ENCODE measurements at regions not wholly inside any gene's neighbourhood (a gene's known extent, or its start where the extent isn't known, plus 50 kb on each side); places are given as distances from the start of the nearest gene placed in this dataset.

DNA sequence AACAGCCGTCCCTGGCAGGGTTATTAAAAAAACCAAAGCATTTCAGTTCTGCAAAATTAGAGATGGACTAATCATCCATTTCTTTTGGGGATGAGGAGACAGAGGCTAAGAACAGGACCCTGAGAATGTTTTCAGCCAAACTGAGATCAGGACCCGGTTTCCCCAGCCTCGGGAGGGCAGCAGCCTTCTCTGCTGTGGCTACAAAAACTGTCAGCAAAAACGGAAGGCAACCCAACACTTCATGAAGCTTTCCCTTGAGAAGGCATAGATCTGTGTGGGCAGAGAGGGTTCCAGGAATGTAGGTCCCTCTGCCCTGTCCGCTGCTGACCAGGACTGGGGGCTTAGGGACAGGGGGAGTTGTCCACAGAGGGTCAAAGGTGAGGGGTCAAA lies 313.5 kb downstream of the TCERG1L start:
- H3K4me3 ChIP-seq = no peak overlapping the region
- no peak for DNase-seq
- H3K36me3 ChIP-seq = no peaks in the 10 kb centered on the region
- no peaks in the 10 kb centered on the region for H3K9me3 ChIP-seq
- 66 to 73% methylated on average over 5 of the region's 5 CpGs for WGBS, 2 donors
- no peaks in the 10 kb centered on the region for H3K27me3 ChIP-seq
- no peaks in the 10 kb centered on the region for H3K4me1 ChIP-seq
- TF ChIP-seq, protein P1, sequence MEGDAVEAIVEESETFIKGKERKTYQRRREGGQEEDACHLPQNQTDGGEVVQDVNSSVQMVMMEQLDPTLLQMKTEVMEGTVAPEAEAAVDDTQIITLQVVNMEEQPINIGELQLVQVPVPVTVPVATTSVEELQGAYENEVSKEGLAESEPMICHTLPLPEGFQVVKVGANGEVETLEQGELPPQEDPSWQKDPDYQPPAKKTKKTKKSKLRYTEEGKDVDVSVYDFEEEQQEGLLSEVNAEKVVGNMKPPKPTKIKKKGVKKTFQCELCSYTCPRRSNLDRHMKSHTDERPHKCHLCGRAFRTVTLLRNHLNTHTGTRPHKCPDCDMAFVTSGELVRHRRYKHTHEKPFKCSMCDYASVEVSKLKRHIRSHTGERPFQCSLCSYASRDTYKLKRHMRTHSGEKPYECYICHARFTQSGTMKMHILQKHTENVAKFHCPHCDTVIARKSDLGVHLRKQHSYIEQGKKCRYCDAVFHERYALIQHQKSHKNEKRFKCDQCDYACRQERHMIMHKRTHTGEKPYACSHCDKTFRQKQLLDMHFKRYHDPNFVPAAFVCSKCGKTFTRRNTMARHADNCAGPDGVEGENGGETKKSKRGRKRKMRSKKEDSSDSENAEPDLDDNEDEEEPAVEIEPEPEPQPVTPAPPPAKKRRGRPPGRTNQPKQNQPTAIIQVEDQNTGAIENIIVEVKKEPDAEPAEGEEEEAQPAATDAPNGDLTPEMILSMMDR (IDR thresholded peaks at IDR 0.05) = no peak
- TF ChIP-seq EP300 (IDR thresholded peaks at IDR 0.05) (no peak), POLR2A (IDR thresholded peaks at IDR 0.05) (no peak), POLR2AphosphoS5 (IDR thresholded peaks at IDR 0.05) (no peak)
- H3K27ac ChIP-seq = no peak overlapping the region
- ATAC-seq (ENCODE audit: low FRiP score in 2 of 2) = no peak

DNA sequence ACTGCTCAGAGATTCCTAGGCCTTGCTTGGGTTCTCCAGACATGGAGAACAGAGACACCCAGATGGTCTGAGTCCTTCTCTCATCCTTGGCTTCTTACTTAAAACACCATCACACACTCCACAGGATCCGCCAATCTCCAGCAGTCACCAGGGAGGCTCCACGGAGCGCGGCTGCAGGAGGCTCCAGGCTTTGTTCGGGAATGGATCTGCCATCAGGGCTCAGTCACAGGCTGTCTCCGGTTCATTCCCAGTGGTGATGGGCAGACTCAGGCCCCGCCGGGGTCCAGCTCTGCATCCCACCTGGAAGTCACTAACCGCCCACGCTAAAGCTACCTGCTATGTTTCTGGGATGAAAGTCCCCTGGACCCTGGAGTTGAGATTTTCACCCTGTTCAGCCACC lies 312.9 kb downstream of the TCERG1L start:
- Histone ChIP-seq H3K4me3 (no peak overlapping the region), H3K36me3 (no peaks in the 10 kb centered on the region), H3K4me1 (no peaks in the 10 kb centered on the region), H3K27me3 (no peaks in the 10 kb centered on the region), H3K9me3 (no peaks in the 10 kb centered on the region), H3K27ac (no peak overlapping the region)
- 92 to 100% methylated on average over 5 to 10 of the region's 10 CpGs for WGBS, 2 donors
- DNase-seq = peak in 1 of 2 donors; percentile 58
- TF ChIP-seq POLR2AphosphoS5 (IDR thresholded peaks at IDR 0.05) (no peak), EP300 (IDR thresholded peaks at IDR 0.05) (no peak)
- ATAC-seq (ENCODE audit: low FRiP score in 2 of 2) = no peak

DNA sequence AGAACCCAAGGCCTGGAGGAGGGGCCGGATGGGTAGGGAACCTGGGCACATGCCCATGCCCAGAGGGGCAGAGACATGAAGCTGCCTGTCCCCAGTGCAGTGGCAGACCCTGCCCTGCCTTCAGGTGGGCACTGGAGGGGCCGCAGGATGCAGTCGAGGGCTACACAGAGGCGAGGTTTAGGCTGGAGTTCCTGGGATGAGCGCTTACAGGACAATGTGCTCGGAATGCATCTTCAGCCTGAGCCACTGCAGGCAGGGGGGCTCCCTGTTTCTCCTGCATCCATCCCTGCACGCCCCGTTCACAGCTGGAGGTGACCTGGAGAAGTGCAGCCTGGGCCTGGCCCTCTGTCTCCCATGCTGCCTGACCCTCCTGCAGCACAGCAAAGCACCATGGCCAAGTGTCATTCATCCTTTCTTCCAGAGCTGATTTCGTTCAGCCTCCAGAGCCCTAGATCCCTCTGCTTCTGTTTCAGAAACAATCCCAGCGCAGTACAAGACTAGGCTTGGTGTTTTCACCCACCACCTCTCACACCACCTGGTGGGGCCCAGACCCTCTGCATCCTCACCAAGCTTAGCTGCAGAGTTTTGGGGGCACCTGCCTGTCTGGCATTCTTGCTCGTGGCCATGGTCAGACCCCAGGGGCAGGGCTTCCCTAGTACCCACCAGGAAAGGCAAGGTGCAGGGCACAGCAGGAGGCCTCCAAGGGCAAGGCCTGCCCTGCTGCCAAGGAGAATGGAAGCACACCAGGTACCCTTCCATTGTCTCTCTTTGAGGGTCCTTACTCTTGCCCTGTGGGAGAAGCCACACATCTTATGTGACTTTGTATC lies 311.9 kb downstream of the TCERG1L start:
- Histone ChIP-seq H3K4me1 (no peaks in the 10 kb centered on the region), H3K27ac (no peak overlapping the region), H3K4me3 (no peak overlapping the region), H3K36me3 (no peaks in the 10 kb centered on the region), H3K9me3 (no peaks in the 10 kb centered on the region), H3K27me3 (no peaks in the 10 kb centered on the region)
- no peak for ATAC-seq (ENCODE audit: low FRiP score in 2 of 2)
- TF ChIP-seq POLR2A (IDR thresholded peaks at IDR 0.05) = no peak
- TF ChIP-seq, protein P1 (IDR thresholded peaks at IDR 0.05) = no peak
- TF ChIP-seq POLR2AphosphoS5 (IDR thresholded peaks at IDR 0.05) = no peak
- TF ChIP-seq EP300 (IDR thresholded peaks at IDR 0.05) = no peak
- DNase-seq = peak in 1 of 2 donors; percentile 39
- 90% methylated on average over 11 of the region's 11 CpGs for WGBS, 2 donors

DNA sequence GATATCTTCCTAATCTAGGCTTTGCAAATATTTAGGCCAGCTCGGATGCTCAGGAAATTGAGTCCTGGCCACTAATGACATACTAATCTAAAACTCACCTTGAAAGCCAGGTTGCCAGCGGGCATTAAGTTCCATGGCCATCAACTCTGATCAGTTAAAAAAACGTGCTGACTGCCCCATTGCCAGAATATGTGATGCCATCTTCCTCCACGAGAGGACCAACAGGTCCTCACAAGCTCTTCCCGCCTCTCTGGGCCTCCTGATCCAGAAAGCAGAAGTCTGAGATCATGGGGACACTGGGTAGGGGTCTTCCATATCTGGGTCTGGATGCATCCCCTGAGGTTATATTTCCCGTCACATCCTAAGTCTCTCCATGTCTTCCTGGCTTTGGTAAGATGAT lies 311.3 kb downstream of the TCERG1L start:
- no peaks in the 10 kb centered on the region for H3K9me3 ChIP-seq
- H3K36me3 ChIP-seq = no peaks in the 10 kb centered on the region
- DNase-seq (no peak), ATAC-seq (ENCODE audit: low FRiP score in 2 of 2) (no peak)
- WGBS, 2 donors = 75 to 79% methylated on average over 6 of the region's 6 CpGs
- H3K27me3 ChIP-seq = no peaks in the 10 kb centered on the region
- H3K4me1 ChIP-seq = no peaks in the 10 kb centered on the region
- H3K4me3 ChIP-seq = no peak overlapping the region
- TF ChIP-seq, protein P1 (IDR thresholded peaks at IDR 0.05) = no peak
- no peak for TF ChIP-seq POLR2A (IDR thresholded peaks at IDR 0.05)
- TF ChIP-seq EP300 (IDR thresholded peaks at IDR 0.05) = no peak
- no peak for TF ChIP-seq POLR2AphosphoS5 (IDR thresholded peaks at IDR 0.05)
- no peak overlapping the region for H3K27ac ChIP-seq

DNA sequence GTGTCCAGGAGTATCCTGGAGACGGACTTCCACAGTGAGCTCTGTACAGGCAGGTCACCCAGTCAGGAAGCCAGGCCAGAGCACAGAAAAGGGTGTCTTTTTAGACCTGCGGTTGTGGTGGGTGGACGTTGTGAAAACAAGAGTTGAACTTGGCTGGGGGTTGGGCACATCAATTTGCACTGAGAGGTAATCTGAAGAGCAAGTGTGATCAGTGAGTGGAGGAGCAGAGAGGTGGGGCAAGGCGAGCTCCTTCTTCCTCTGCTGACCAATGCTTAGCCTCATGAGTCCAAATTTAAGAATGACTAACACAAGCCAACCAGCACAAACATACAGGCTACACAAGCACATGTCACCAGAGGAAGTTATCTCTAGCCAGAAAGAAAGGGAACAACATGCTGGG lies 310.8 kb downstream of the TCERG1L start:
- ATAC-seq (ENCODE audit: low FRiP score in 2 of 2) = no peak
- H3K27me3 ChIP-seq = no peaks in the 10 kb centered on the region
- H3K9me3 ChIP-seq = no peaks in the 10 kb centered on the region
- WGBS, 2 donors = 65 to 76% methylated on average over 4 of the region's 4 CpGs
- no peak for TF ChIP-seq EP300 (IDR thresholded peaks at IDR 0.05)
- TF ChIP-seq POLR2A (IDR thresholded peaks at IDR 0.05) = no peak
- TF ChIP-seq, protein P1 (IDR thresholded peaks at IDR 0.05) = no peak
- no peak for TF ChIP-seq POLR2AphosphoS5 (IDR thresholded peaks at IDR 0.05)
- H3K27ac ChIP-seq = no peak overlapping the region
- no peak overlapping the region for H3K4me3 ChIP-seq
- no peaks in the 10 kb centered on the region for H3K4me1 ChIP-seq
- no peaks in the 10 kb centered on the region for H3K36me3 ChIP-seq
- no peak for DNase-seq
